ENCODE measurements at regions not wholly inside any gene's neighbourhood (a gene's known extent, or its start where the extent isn't known, plus 50 kb on each side); places are given as distances from the start of the nearest gene placed in this dataset.
"Not testable (repeated sequence)": the region's sequence is repeated elsewhere in the genome, so short reads cannot be mapped to it uniquely, and the experiment has no call there.

DNA sequence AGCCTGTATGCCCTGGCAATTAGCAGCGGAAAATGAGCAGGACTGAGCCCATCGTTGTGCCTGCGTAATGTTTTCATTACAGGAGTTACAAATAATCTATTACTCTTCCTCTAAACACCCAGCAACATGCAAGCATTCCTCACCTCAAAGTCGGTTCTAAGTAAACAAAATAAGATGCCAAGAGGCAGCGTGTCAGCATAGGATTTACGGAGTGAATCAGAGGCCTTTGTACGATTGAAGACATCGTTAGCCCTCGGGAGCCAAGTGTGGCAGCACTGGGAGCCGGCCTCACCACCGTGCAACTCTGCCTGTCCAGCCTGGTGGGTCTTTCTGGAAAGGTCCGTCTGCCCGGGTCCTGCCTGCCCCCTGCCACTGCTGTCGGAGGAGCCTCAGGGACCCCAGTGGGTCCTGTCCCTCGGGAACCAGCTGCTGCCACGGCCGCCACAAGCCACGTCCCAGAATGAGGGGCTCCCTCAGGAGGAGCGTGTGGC lies 80.1 kb upstream of the CTDP1 start:
- Histone ChIP-seq H3K27ac (peak overlapping the region; percentile 43; the same call in 1 of the 2 replicates), H3K9me3 (replicated peaks) (no peaks in the 10 kb centered on the region), H3K27me3 (replicated peaks) (no peaks in the 10 kb centered on the region), H3K4me3 (no peak overlapping the region), H3K36me3 (no peaks in the 10 kb centered on the region), H3K4me1 (replicated peaks) (peaks cover 35% of the 10 kb centered on the region)
- peak; percentile 79 to 90 for DNase-seq (ENCODE audit: low read depth in 1 of 2, low spot score in 2 of 2)

DNA sequence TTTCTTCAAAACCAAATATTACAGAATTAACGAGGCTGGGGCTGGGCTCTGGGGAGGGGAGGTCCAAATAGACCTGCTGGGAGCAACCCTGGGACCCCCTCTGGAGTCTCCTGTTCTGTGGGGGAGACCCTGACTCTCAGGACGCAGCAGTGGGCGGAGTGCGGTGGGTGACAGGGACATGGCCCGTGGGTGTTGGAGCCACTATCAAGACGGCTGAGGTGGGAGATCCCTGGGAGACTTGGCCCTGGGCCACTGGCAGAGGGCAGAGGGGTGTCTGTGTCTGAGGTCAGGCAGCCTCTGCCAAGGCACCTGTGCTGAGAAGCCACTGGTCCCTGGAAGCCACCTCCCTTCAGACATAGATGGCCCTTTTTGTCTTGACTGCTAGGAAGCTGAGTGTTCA lies 79.5 kb upstream of the CTDP1 start:
- peaks cover 35% of the 10 kb centered on the region for H3K4me1 ChIP-seq (replicated peaks)
- H3K27ac ChIP-seq, result no peak overlapping the region
- no peaks in the 10 kb centered on the region for H3K27me3 ChIP-seq (replicated peaks)
- H3K4me3 ChIP-seq, result no peak overlapping the region
- H3K36me3 ChIP-seq, result no peaks in the 10 kb centered on the region
- no peak for DNase-seq (ENCODE audit: low read depth in 1 of 2, low spot score in 2 of 2)
- H3K9me3 ChIP-seq (replicated peaks), result no peaks in the 10 kb centered on the region

DNA sequence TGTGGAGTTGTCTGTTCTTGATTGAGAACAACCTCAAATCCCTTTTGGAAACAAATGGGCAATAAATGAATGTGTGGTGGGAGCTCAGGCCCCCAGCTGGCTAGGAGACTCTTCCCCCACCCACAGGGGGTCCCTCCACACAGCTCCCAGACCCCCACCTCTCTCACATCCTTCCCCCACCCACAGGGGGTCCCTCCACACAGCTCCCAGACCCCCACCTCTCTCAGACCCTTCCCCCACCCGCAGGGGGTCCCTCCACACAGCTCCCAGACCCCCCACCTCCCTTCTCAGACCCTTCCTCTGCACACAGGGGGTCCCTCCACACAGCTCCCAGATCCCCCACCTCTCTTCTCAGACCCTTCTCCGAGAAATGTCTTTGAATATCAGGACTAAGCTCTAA lies 79.0 kb upstream of the CTDP1 start:
- DNase-seq (ENCODE audit: low read depth in 1 of 2, low spot score in 2 of 2), result no peak
- peaks cover 35% of the 10 kb centered on the region for H3K4me1 ChIP-seq (replicated peaks)
- no peaks in the 10 kb centered on the region for H3K9me3 ChIP-seq (replicated peaks)
- no peaks in the 10 kb centered on the region for H3K27me3 ChIP-seq (replicated peaks)
- no peak overlapping the region for H3K4me3 ChIP-seq
- no peaks in the 10 kb centered on the region for H3K36me3 ChIP-seq
- H3K27ac ChIP-seq, result no peak overlapping the region

DNA sequence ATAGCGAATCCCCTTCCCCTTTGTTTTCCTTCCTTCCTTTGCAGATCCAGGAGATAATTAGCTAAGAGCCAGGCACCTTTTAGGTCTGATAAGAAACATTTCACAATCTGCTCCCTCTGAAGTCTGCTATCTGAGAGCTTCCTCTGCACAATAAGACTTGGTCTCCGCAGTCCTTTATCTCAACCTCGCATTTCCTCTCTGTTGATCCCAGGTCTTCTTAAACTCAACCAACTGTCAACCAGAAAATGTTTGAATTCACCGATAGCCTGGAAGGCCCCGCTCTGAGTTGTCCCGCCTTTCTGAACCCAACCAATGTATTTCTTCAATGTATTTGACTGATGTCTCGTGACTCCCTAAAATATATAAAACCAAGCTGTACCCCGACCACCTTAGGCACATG lies 78.4 kb upstream of the CTDP1 start:
- Histone ChIP-seq H3K4me3 (no peak overlapping the region), H3K4me1 (replicated peaks) (peaks cover 35% of the 10 kb centered on the region), H3K27me3 (replicated peaks) (no peaks in the 10 kb centered on the region), H3K9me3 (replicated peaks) (no peaks in the 10 kb centered on the region), H3K27ac (no peak overlapping the region), H3K36me3 (no peaks in the 10 kb centered on the region)
- DNase-seq (ENCODE audit: low read depth in 1 of 2, low spot score in 2 of 2), result no peak

DNA sequence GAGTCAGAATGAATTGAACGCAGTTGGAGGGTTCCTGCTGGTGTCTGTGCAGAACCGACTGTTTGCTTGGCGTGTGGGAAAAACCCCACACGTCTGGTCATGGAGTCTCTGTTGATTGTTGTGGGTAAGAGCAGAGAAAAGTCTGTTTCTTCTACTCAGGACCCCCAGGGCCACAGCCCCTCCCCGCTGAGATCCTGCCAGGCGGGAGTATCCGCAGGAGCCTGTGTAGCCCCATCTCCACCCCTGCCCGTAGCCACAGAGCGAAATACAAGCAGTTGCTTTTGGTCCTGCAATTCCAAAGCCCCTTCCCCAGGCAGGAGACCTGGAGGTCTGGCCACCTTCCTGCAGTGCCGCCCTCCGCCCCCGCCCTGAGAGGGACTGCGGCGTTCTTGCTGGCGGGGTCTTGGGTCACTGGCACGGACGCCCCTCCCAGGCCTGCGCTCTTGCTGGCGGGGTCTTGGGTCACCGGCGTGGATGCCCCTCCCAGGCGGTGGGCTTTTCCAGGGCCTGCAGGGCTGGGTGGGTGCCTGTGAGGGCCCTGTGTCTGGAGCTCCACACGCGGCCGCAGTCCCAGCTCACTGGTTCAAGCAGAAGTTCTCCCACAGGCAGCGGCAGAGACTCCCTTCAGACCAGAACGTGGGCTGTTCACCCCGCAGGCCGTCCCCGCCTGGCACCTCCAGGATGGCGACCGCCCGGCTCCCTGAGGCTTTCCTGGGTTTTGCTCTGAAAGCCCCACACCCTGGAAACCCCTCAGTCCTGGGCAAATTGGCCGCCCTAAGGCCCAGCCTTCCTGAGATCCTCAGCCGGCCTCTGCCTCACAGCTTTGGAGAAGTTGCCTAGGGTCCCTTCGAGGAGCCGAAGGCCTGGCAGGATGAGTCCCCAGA lies 76.0 kb upstream of the CTDP1 start:
- Histone ChIP-seq H3K27me3 (replicated peaks) (no peaks in the 10 kb centered on the region), H3K4me1 (replicated peaks) (peaks cover 21% of the 10 kb centered on the region), H3K36me3 (no peaks in the 10 kb centered on the region), H3K27ac (no peak overlapping the region), H3K9me3 (replicated peaks) (no peaks in the 10 kb centered on the region), H3K4me3 (no peak overlapping the region)
- DNase-seq (ENCODE audit: low read depth in 1 of 2, low spot score in 2 of 2), result no peak

DNA sequence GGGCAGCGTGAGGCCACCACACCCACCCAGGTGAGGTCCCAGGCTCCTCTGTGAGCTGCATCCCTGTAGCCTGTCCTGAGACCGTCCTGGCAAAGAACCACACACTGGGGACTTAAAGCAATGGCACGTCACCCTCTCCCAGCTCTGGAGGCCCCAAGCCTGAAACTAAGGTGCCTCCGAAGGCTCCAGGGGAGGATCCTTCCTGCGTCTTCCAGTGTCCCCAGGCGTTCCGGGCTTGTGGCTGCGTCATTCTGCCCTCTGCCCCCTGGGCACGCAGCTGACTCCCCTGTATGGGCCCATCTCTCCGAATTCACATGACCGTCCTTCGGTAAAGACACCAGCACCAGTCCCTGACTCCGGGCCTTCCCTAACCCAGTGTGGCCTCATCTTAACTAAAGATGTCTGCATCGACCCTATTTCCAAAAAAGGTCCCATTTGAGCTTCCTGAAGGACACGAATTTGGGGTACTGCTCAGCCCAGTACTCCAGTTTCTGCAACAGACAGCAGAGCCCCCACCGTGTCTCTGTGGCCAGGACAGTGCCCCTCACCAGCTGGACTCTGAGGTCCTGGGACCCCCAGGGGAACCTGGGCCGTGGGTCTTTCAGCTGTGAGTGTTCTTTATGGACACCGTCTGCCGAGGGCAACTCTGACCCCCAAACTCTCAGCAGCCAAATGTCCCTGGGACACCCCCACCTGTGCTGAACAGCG lies 75.2 kb upstream of the CTDP1 start:
- H3K9me3 ChIP-seq (replicated peaks), result no peaks in the 10 kb centered on the region
- no peaks in the 10 kb centered on the region for H3K36me3 ChIP-seq
- no peaks in the 10 kb centered on the region for H3K27me3 ChIP-seq (replicated peaks)
- DNase-seq (ENCODE audit: low read depth in 1 of 2, low spot score in 2 of 2), result no peak
- no peak overlapping the region for H3K27ac ChIP-seq
- H3K4me1 ChIP-seq (replicated peaks), result peaks cover 13% of the 10 kb centered on the region
- no peak overlapping the region for H3K4me3 ChIP-seq

DNA sequence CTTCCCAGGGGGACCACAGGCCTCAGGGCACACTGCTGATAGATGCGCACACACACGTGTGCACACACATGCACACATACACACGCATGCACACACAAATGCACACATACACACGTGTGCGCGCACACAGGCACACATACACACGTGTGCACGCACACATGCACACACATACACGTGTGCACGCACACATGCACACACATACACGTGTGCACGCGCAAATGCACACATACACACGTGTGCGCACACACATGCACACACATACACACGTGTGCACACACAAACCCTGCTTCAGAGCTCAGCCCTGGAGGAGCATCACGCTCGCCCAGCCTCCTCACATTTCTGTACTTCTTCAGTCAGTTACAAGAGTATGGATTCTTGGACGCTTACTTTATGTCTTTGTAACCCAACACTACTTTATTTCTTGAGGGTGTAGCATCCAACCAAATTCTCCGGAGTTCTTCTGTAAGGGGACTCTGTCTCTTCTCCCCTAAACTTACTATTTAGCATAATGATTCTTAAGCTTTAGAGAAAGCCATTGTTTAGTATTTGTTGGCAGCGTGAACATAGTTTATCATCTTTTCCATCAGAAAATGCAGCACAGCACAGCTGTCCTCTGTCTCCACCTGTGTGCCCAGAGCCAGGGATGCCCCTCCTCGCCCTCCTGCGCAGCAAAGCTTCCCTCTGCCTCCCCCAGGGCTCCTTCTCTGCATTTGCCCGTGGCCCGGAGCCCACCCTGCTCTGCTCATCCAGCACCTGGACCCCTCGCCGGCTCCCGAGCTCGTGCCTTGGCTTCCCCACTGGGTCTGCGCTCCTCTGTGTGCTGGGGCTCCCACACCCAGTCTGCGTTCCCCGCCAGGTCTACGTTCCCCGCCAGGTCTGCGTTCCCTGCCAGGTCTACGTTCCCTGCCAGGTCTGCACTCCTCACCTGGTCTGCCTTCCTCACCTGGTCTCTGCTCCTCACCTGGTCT lies 74.4 kb upstream of the CTDP1 start:
- H3K36me3 ChIP-seq, result no peaks in the 10 kb centered on the region

DNA sequence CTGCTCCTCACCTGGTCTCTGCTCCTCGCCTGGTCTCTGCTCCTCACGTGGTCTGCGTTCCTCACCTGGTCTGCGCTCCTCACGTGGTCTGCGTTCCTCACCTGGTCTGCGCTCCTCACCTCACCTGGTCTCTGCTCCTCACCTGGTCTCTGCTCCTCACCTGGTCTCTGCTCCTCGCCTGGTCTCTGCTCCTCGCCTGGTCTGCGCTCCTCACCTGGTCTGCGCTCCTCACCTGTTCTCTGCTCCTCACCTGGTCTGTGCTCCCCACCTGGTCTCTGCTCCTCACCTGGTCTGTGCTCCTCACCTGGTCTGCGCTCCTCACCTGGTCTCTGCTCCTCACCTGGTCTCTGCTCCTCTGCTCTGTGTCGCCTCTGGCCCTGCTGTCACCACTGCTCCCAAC lies 73.5 kb upstream of the CTDP1 start:
- H3K4me1 ChIP-seq (replicated peaks), result peaks cover 12% of the 10 kb centered on the region
- not testable (repeated sequence) for H3K4me3 ChIP-seq; H3K9me3 ChIP-seq (replicated peaks); DNase-seq (ENCODE audit: low read depth in 1 of 2, low spot score in 2 of 2); H3K27me3 ChIP-seq (replicated peaks); H3K36me3 ChIP-seq; H3K27ac ChIP-seq

More for the DNA sequence above, 74.4 kb upstream of the CTDP1 start:
- Histone ChIP-seq H3K9me3 (replicated peaks) (no peaks in the 10 kb centered on the region), H3K27me3 (replicated peaks) (no peaks in the 10 kb centered on the region), H3K27ac (no peak overlapping the region), H3K4me3 (no peak overlapping the region), H3K4me1 (replicated peaks) (peaks cover 5% of the 10 kb centered on the region)
- DNase-seq (ENCODE audit: low read depth in 1 of 2, low spot score in 2 of 2), result no peak

DNA sequence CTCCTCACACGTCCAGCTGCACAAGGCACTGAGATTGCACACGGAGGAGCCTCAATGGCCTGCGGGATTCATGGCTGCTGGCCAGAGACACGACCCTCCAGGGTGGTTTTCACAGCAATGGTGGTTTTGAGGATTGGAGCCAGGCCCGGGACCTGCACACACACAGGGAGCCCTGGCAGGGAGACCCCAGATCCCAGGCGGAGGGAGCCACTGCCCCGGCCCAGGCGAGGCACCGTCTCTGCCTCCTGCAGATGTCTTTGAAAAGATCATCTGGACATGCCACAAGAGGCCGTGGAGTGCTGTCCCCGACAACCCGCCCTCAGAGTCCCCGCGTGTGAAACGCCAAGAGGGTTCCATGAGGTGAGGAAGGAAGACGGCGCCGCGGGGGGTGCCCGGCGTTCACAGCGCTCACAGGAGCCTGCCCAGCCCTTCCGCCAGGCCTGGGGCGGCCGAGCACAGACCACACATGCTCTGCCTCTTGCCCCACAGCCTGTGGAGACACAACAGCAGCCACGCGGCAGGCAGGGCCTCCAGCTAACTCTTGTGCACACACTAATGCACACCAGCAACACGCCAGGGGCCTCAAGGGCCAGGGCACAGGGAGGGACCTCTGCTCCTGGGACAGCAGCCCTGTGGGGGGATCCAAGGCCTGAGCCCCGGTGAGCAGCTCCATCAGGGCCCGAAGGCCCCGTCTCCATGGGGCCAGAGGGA lies 72.8 kb upstream of the CTDP1 start:
- DNase-seq (ENCODE audit: low read depth in 1 of 2, low spot score in 2 of 2), result no peak
- no peaks in the 10 kb centered on the region for H3K36me3 ChIP-seq
- no peaks in the 10 kb centered on the region for H3K9me3 ChIP-seq (replicated peaks)
- no peak overlapping the region for H3K4me3 ChIP-seq
- no peak overlapping the region for H3K27ac ChIP-seq
- no peaks in the 10 kb centered on the region for H3K27me3 ChIP-seq (replicated peaks)
- peaks cover 19% of the 10 kb centered on the region for H3K4me1 ChIP-seq (replicated peaks)

DNA sequence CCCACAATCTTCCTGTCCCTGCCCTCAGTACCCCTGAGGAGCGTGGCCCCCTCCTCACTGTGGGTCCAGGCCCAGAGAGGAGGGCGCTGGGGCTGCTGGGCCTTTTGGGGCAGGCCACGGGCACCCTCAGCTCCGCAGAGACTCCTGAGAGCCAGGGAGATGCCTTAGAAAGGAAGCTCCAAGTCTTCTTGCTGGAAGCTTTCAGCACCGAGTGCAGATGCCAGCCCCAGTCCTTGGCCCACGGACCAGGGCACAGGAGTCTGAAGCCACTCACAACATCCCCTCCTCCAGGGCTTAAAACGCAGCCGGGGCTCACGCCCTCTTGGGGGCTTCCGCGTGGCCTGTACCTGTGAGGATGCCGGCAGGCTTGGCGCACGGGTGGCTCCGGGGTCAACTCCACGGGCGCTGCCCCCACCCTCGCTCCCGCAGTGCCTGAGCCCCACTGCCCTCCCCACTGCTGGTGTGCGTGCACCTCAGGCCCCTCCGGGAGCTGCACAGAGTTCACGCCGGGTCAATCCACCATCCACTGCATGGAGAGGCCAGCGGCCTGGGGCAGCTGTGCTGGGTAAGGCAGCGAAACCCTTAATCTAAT lies 72.1 kb upstream of the CTDP1 start:
- Histone ChIP-seq H3K27ac (no peak overlapping the region), H3K27me3 (replicated peaks) (no peaks in the 10 kb centered on the region), H3K9me3 (replicated peaks) (no peaks in the 10 kb centered on the region), H3K4me1 (replicated peaks) (peaks cover 19% of the 10 kb centered on the region), H3K4me3 (no peak overlapping the region), H3K36me3 (no peaks in the 10 kb centered on the region)
- no peak for DNase-seq (ENCODE audit: low read depth in 1 of 2, low spot score in 2 of 2)

DNA sequence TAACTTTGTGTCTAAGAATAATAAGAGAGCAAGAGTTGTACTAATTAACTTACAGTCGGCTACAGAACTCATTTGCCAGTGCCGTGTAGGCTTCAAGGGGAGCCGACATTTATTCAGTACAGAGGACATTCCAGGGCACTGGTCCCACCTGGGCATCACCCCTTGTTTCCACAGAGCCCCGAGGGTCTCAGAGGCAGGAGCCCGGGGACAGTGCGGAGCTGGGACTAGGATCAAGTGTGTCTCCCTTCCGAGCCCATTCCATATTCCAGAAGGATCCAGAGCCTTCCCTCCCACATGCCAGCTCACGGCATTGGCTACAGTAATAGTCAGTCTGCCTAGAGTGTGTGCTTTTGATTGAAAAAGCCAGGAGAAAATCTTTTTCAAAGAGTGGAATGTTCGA lies 71.5 kb upstream of the CTDP1 start:
- H3K4me3 ChIP-seq, result no peak overlapping the region
- no peaks in the 10 kb centered on the region for H3K27me3 ChIP-seq (replicated peaks)
- H3K27ac ChIP-seq, result no peak overlapping the region
- peaks cover 19% of the 10 kb centered on the region for H3K4me1 ChIP-seq (replicated peaks)
- H3K36me3 ChIP-seq, result no peaks in the 10 kb centered on the region
- H3K9me3 ChIP-seq (replicated peaks), result no peaks in the 10 kb centered on the region
- DNase-seq (ENCODE audit: low read depth in 1 of 2, low spot score in 2 of 2), result no peak

DNA sequence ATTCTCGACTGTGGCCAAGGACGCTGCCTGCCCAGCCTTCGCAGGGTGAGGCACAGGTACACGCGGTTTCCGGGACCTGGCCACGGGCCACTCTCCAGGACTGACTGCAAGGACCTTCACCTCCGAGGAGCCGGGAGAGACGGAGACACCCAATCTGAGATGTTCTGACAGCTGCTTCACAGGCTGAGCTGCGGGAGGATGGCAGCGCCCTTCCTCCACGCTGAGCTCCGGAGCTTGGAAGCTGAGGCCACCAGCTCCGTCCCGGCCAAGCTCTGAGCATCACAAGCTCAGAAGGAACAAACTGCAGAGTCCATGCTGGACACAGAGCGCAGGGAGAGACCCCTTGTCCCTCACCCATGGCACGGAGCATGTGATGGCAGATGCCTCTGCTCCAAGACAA lies 71.1 kb upstream of the CTDP1 start:
- Histone ChIP-seq H3K27ac (no peak overlapping the region), H3K9me3 (replicated peaks) (no peaks in the 10 kb centered on the region), H3K4me1 (replicated peaks) (peaks cover 19% of the 10 kb centered on the region), H3K27me3 (replicated peaks) (no peaks in the 10 kb centered on the region), H3K4me3 (no peak overlapping the region), H3K36me3 (no peaks in the 10 kb centered on the region)
- no peak for DNase-seq (ENCODE audit: low read depth in 1 of 2, low spot score in 2 of 2)

DNA sequence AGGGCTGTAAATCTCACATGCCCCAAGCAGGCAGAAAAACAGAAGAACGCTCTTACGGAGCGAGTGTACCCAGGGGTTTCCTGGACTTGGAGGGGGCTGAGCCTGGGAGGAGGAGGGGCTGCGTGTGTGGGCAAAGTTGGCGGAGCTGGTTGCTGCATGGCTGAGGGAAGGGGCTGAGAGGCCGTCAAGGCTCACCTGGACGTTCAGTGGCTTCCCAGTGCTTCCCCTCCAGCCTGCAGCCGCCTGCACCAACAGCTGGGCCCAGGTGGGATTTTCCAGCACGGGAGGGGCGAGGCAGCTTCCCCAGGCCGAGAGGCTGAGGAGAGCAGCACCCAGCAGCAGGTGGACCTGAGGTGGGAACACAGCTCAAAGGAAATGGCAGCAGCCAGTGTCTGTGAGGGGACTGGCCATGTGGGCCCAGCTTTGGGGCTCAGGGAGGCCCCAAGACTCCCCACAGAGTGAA lies 70.6 kb upstream of the CTDP1 start:
- Histone ChIP-seq H3K4me1 (replicated peaks) (peaks cover 19% of the 10 kb centered on the region), H3K9me3 (replicated peaks) (no peaks in the 10 kb centered on the region), H3K4me3 (no peak overlapping the region), H3K27me3 (replicated peaks) (no peaks in the 10 kb centered on the region), H3K27ac (no peak overlapping the region), H3K36me3 (no peaks in the 10 kb centered on the region)
- no peak for DNase-seq (ENCODE audit: low read depth in 1 of 2, low spot score in 2 of 2)

Measured in SJSA1 (cell line).